ENCODE measurements at regions not wholly inside any gene's neighbourhood (a gene's known extent, or its start where the extent isn't known, plus 50 kb on each side); places are given as distances from the start of the nearest gene placed in this dataset.

DNA sequence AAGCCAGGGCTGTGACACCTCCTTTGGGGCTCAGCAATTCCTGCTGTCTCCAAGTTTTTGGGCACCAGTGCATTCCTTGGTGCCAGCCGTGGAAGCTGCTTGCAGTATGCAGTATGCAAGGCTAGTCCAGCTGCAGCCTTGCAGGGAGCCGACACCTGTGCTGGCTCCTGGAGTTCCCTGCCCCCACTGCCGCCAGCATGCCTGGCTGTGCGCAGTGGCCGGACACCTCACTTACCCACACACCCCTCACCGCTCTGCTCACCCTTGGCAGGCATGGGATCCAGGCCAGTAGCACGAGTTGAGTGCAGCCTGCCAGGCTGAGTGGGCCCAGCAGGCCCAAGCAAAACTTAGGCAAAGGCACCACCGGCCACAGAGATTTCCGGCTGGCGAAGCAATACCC lies 77.4 kb downstream of the SAMD9 start:
- no peaks in the 10 kb centered on the region for H3K9me3 ChIP-seq (ENCODE audit: control insufficient read depth in 4 of 4, low read length in 3 of 4)
- H3K27ac ChIP-seq (ENCODE audit: low read depth in 1 of 2, low read length in 2 of 2) = no peak overlapping the region
- TF ChIP-seq FOXA1 (IDR thresholded peaks at IDR 0.05) (no peak), YY1 (IDR thresholded peaks at IDR 0.05) (no peak), FOXA2 (IDR thresholded peaks at IDR 0.05) (no peak), RXRA (IDR thresholded peaks at IDR 0.05) (no peak)
- TF ChIP-seq, protein P1, sequence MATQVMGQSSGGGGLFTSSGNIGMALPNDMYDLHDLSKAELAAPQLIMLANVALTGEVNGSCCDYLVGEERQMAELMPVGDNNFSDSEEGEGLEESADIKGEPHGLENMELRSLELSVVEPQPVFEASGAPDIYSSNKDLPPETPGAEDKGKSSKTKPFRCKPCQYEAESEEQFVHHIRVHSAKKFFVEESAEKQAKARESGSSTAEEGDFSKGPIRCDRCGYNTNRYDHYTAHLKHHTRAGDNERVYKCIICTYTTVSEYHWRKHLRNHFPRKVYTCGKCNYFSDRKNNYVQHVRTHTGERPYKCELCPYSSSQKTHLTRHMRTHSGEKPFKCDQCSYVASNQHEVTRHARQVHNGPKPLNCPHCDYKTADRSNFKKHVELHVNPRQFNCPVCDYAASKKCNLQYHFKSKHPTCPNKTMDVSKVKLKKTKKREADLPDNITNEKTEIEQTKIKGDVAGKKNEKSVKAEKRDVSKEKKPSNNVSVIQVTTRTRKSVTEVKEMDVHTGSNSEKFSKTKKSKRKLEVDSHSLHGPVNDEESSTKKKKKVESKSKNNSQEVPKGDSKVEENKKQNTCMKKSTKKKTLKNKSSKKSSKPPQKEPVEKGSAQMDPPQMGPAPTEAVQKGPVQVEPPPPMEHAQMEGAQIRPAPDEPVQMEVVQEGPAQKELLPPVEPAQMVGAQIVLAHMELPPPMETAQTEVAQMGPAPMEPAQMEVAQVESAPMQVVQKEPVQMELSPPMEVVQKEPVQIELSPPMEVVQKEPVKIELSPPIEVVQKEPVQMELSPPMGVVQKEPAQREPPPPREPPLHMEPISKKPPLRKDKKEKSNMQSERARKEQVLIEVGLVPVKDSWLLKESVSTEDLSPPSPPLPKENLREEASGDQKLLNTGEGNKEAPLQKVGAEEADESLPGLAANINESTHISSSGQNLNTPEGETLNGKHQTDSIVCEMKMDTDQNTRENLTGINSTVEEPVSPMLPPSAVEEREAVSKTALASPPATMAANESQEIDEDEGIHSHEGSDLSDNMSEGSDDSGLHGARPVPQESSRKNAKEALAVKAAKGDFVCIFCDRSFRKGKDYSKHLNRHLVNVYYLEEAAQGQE (IDR thresholded peaks at IDR 0.05) = no peak
- DNase-seq (ENCODE audit: low spot score) = no peak
- WGBS = 80% methylated on average over 10 of the region's 10 CpGs
- no peaks in the 10 kb centered on the region for H3K36me3 ChIP-seq (ENCODE audit: control insufficient read depth in 4 of 4, insufficient read depth in 3 of 4, low read depth in 1 of 4, low read length in 3 of 4)
- no peak overlapping the region for H3K9ac ChIP-seq (ENCODE audit: low read depth in 1 of 2, low read length in 2 of 2)
- peaks cover 0 to 3% (median 0%) of the 10 kb centered on the region in 4 donors for H3K27me3 ChIP-seq (ENCODE audit: control insufficient read depth in 4 of 4, insufficient read depth in 4 of 4, low read length in 3 of 4)
- no peak overlapping the region for H3K4me3 ChIP-seq (ENCODE audit: low read depth in 1 of 3, low read length in 3 of 3)
- no peaks in the 10 kb centered on the region for H3K4me1 ChIP-seq (ENCODE audit: control insufficient read depth in 4 of 4, insufficient read depth in 4 of 4, low read length in 3 of 4)

DNA sequence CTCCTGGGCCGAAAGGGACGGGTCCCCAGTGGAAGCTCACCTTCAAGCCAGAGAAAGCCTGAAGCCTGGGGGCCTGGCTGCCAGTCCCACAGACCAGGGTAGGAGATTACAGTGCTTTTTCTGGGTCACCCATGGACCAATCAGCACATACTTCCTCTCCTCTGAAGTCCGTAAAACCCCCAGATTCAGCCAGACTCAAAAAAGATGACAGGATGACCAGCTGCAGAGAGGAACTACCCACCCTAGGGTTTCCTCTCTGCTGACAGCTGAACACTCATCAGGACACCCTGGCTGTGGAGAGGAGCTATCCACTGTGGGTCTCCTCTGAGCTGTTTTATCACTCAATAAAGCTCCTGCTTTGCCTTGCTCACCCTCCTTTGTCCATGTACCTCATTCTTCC lies 78.0 kb downstream of the SAMD9 start:
- DNase-seq (ENCODE audit: low spot score) = no peak

DNA sequence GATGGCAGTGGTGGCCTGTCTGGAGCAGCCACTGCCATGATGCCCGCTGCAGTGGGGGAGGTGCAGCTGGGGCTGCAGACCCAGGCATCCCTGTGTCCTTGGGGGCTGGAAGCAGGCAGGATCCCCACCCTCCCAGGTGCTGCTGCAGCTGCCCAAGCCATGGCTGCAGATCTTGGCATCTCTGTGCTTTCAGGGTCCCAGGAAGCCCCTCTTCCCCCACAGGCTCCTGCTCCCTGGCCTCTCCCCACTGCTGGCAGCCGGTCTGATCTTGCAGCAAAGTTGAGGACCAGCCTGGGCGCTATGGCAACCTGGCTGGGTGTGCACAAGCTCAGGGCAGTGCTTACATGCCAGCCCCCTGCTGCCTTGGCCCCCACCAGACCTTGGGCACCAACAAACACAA lies 78.5 kb downstream of the SAMD9 start:
- Histone ChIP-seq H3K4me3 (ENCODE audit: low read depth in 1 of 3, low read length in 3 of 3) (no peak overlapping the region), H3K27ac (ENCODE audit: low read depth in 1 of 2, low read length in 2 of 2) (no peak overlapping the region), H3K9me3 (ENCODE audit: control insufficient read depth in 4 of 4, low read length in 3 of 4) (no peaks in the 10 kb centered on the region), H3K4me1 (ENCODE audit: control insufficient read depth in 4 of 4, insufficient read depth in 4 of 4, low read length in 3 of 4) (no peaks in the 10 kb centered on the region), H3K9ac (ENCODE audit: low read depth in 1 of 2, low read length in 2 of 2) (no peak overlapping the region), H3K36me3 (ENCODE audit: control insufficient read depth in 4 of 4, insufficient read depth in 3 of 4, low read depth in 1 of 4, low read length in 3 of 4) (no peaks in the 10 kb centered on the region), H3K27me3 (ENCODE audit: control insufficient read depth in 4 of 4, insufficient read depth in 4 of 4, low read length in 3 of 4) (peaks cover 0 to 3% (median 0%) of the 10 kb centered on the region in 4 donors)
- DNase-seq (ENCODE audit: low spot score) = no peak
- TF ChIP-seq EGR1 (IDR thresholded peaks at IDR 0.05; ENCODE audit: low read depth in 2 of 2) (no peak), RAD21 (IDR thresholded peaks at IDR 0.05) (no peak), FOXA2 (IDR thresholded peaks at IDR 0.05) (no peak), SP1 (IDR thresholded peaks at IDR 0.05) (no peak), RXRA (IDR thresholded peaks at IDR 0.05) (no peak), GABPA (IDR thresholded peaks at IDR 0.05 in 1 of 2, conservative IDR thresholded peaks at IDR 0.05 in 1 of 2) (no peak), NR2F2 (IDR thresholded peaks at IDR 0.05) (no peak)
- TF ChIP-seq, protein P1 (IDR thresholded peaks at IDR 0.05) = no peak
- 89% methylated on average over 3 of the region's 3 CpGs for WGBS

More for the DNA sequence above, 78.0 kb downstream of the SAMD9 start:
- Histone ChIP-seq H3K9me3 (ENCODE audit: control insufficient read depth in 4 of 4, low read length in 3 of 4) (no peaks in the 10 kb centered on the region), H3K4me3 (ENCODE audit: low read depth in 1 of 3, low read length in 3 of 3) (no peak overlapping the region), H3K36me3 (ENCODE audit: control insufficient read depth in 4 of 4, insufficient read depth in 3 of 4, low read depth in 1 of 4, low read length in 3 of 4) (no peaks in the 10 kb centered on the region), H3K9ac (ENCODE audit: low read depth in 1 of 2, low read length in 2 of 2) (no peak overlapping the region), H3K27ac (ENCODE audit: low read depth in 1 of 2, low read length in 2 of 2) (no peak overlapping the region), H3K27me3 (ENCODE audit: control insufficient read depth in 4 of 4, insufficient read depth in 4 of 4, low read length in 3 of 4) (peaks cover 0 to 3% (median 0%) of the 10 kb centered on the region in 4 donors), H3K4me1 (ENCODE audit: control insufficient read depth in 4 of 4, insufficient read depth in 4 of 4, low read length in 3 of 4) (no peaks in the 10 kb centered on the region)
- 81% methylated on average over 3 of the region's 3 CpGs for WGBS
- TF ChIP-seq HNF4G (IDR thresholded peaks at IDR 0.05) (no peak), EGR1 (IDR thresholded peaks at IDR 0.05; ENCODE audit: low read depth in 2 of 2) (no peak), RXRA (IDR thresholded peaks at IDR 0.05) (no peak), TAF1 (conservative IDR thresholded peaks at IDR 0.05) (no peak), YY1 (IDR thresholded peaks at IDR 0.05) (no peak)
- TF ChIP-seq, protein P2, sequence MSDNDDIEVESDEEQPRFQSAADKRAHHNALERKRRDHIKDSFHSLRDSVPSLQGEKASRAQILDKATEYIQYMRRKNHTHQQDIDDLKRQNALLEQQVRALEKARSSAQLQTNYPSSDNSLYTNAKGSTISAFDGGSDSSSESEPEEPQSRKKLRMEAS (IDR thresholded peaks at IDR 0.05) = no peak

All from liver (tissue), 7 donors.